ENCODE measurements at regions not wholly inside any gene's neighbourhood (a gene's known extent, or its start where the extent isn't known, plus 50 kb on each side); places are given as distances from the start of the nearest gene placed in this dataset.

DNA sequence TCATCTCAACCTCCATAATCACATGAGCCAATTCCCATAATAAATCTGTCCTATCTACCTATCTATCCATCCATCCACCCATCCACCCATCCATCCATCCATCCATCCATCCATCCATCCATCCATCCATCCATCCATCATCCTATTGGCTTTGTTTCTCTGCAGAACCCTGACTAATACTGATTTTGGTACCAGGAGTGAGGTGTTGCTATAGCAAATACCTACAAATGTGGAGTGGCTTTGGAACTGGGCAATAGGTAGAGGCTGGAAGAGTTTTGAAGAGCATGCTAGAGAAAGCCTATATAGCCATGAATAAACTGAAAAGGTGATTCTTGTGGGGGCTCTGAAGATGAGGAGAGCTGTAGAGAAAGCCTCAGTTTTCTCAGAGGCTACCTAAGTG, 88.7 kb upstream of the ANKRD28 start:
- Histone ChIP-seq H3K9ac (ENCODE audit: low read depth, low read length) (no peak overlapping the region), H2BK120ac (ENCODE audit: low read depth, low read length) (no peak overlapping the region), H4K20me1 (ENCODE audit: insufficient read depth, low read length) (no peaks in the 10 kb centered on the region), H4K91ac (ENCODE audit: insufficient read depth, low read depth, low read length) (no peak overlapping the region), H3K79me1 (ENCODE audit: low read depth in 1 of 2, low read length in 2 of 2) (no peaks in the 10 kb centered on the region), H3K36me3 (ENCODE audit: control insufficient read depth, insufficient read depth, low read length) (no peaks in the 10 kb centered on the region), H3K4ac (ENCODE audit: low read depth, low read length) (no peak overlapping the region), H3K9me1 (ENCODE audit: insufficient read depth, low read length) (no peaks in the 10 kb centered on the region), H2AFZ (replicated peaks; ENCODE audit: low read length, poor library complexity) (no peak overlapping the region), H3K4me1 (ENCODE audit: control insufficient read depth, insufficient read depth, low read length) (no peaks in the 10 kb centered on the region), H3K27ac (ENCODE audit: insufficient read depth, low read length) (no peak overlapping the region), H4K5ac (ENCODE audit: low read depth, low read length) (no peak overlapping the region), H2AK9ac (replicated peaks; ENCODE audit: low read depth, low read length, poor library complexity) (no peak overlapping the region), H3K9me3 (ENCODE audit: control insufficient read depth, insufficient read depth, low read length) (no peaks in the 10 kb centered on the region), H2BK15ac (ENCODE audit: low read depth, low read length) (no peak overlapping the region), H3K27me3 (ENCODE audit: control insufficient read depth, insufficient read depth, low read length) (no peaks in the 10 kb centered on the region), H3K23ac (ENCODE audit: low read depth, low read length) (no peak overlapping the region), H3K56ac (ENCODE audit: extremely low read depth, insufficient read depth, low read length) (no peak overlapping the region), H3K4me3 (ENCODE audit: insufficient read depth, low read depth, low read length) (no peak overlapping the region), H2AK5ac (ENCODE audit: low read depth, low read length) (no peak overlapping the region), H3K18ac (ENCODE audit: low read depth, low read length) (no peak overlapping the region), H2BK20ac (ENCODE audit: low read depth, low read length) (no peak overlapping the region), H4K8ac (ENCODE audit: low read depth in 2 of 2, low read length in 2 of 2) (no peak overlapping the region), H3K14ac (replicated peaks; ENCODE audit: low read depth, low read length) (no peak overlapping the region), H2BK5ac (ENCODE audit: low read depth, low read length, poor library complexity, severe bottlenecking) (no peak overlapping the region), H3K4me2 (ENCODE audit: low read depth, low read length) (no peak overlapping the region)
- DNase-seq: no peak
- POLR2A ChIA-PET (ENCODE audit: unreplicated experiment): no interaction called here
- CTCF ChIA-PET: no interaction called here
- BruUV-seq (replicated peaks): no TSS peak
- ATAC-seq (ENCODE audit: low read depth): no peak
- in situ Hi-C loops (cut with MboI; ENCODE audit: low sequenced_read_pairs) (no loop called here), dilution Hi-C loops (cut with HindIII; ENCODE audit: low sequenced_read_pairs, unreplicated experiment) (no loop called here), intact Hi-C loops (cut with micrococcal nuclease) (no loop called here)
- TF ChIP-seq CHD1 (IDR thresholded peaks at IDR 0.05; ENCODE audit: low read depth, low read length) (no peak), MAZ (IDR thresholded peaks at IDR 0.05; ENCODE audit: borderline replicate concordance, low read depth, low read length) (no peak)
- TF ChIP-seq, protein P1, sequence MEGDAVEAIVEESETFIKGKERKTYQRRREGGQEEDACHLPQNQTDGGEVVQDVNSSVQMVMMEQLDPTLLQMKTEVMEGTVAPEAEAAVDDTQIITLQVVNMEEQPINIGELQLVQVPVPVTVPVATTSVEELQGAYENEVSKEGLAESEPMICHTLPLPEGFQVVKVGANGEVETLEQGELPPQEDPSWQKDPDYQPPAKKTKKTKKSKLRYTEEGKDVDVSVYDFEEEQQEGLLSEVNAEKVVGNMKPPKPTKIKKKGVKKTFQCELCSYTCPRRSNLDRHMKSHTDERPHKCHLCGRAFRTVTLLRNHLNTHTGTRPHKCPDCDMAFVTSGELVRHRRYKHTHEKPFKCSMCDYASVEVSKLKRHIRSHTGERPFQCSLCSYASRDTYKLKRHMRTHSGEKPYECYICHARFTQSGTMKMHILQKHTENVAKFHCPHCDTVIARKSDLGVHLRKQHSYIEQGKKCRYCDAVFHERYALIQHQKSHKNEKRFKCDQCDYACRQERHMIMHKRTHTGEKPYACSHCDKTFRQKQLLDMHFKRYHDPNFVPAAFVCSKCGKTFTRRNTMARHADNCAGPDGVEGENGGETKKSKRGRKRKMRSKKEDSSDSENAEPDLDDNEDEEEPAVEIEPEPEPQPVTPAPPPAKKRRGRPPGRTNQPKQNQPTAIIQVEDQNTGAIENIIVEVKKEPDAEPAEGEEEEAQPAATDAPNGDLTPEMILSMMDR (conservative IDR thresholded peaks at IDR 0.05; ENCODE audit: low read depth, low read length): no peak

Data from IMR-90 (cell line).